Adrenal gland (tissue), 9 donors: ENCODE measurements at regions not wholly inside any gene's neighbourhood (a gene's known extent, or its start where the extent isn't known, plus 50 kb on each side); places are given as distances from the start of the nearest gene placed in this dataset.

Experiments
- DNase-seq, 7 donors: peaks; one replicate each; pipeline ENCODE4 v3.0.0-alpha.2; 2019 to 2020
- H3K27ac ChIP-seq, 5 donors: fragments of 200-600 bp; sonication (generic) in 4 of 5; 1 replicate in 3 of 5; 2 replicates in 2 of 5; pipeline versions ENCODE4 v1.5.1 to v1.8.0; 2016 to 2020; ENCODE audit warnings: mild to moderate bottlenecking in 1 of 5
- H3K27me3 ChIP-seq: fragments of 200-600 bp; 2 replicates; pipeline ENCODE4 v1.8.0; 2021
- H3K36me3 ChIP-seq, 2 donors: fragments of 200-600 bp; replicated peaks in 1 of 2; 1 replicate in 1 of 2; 2 replicates in 1 of 2; pipeline versions ENCODE4 v1.5.1 to v1.8.0; 2018 to 2022
- H3K4me1 ChIP-seq, 2 donors: fragments of 200-600 bp; replicated peaks in 1 of 2; 1 replicate in 1 of 2; 2 replicates in 1 of 2; pipeline versions ENCODE4 v1.5.1 to v1.8.0; 2018 to 2021
- H3K4me3 ChIP-seq, 4 donors: fragments of 200-600 bp; sonication (generic) in 3 of 4; one replicate each; pipeline ENCODE4 v1.5.1; 2016 to 2018
- H3K9me3 ChIP-seq, 3 donors: fragments of 200-600 bp; sonication (generic) in 1 of 3; replicated peaks in 1 of 3; 1 replicate in 2 of 3; 2 replicates in 1 of 3; pipeline versions ENCODE4 v1.5.1 to v1.8.0; 2016 to 2021
- POLR2A ChIP-seq, 2 donors: fragments of 450-650 bp; IDR thresholded peaks; one replicate each; pipeline ENCODE4 v1.6.1; 2017; ENCODE audit warnings: antibody characterized with exemption in 2 of 2, mild to moderate bottlenecking in 2 of 2, moderate library complexity in 1 of 2
- WGBS, 4 donors: extraction: QIAGEN DNeasy Blood & Tissue Kit in 2 of 4; methylation state at CpG; one replicate each; pipeline versions ENCODE4 v1.1.5 to v1.1.7; 2013 to 2017; 5-methylcytosine and 5-hydroxymethylcytosine counted together
- intact Hi-C, 2 donors: fragments of 100-400 bp; cut with DNase I; formaldehyde crosslinking; loops; one replicate each; pipeline versions ENCODE4 v1.14.1 to v1.15.0; 2022 to 2023
- TF ChIP-seq, protein P1 (sequence below), 6 experiments: fragments of 450-650 bp in 4 of 6; fragments of 200-600 bp in 2 of 6; sonication (generic) in 1 of 6; IDR thresholded peaks; 1 replicate in 5 of 6; 2 replicates in 1 of 6; pipeline versions ENCODE4 v1.5.1 to v1.8.0; 2016 to 2021; ENCODE audit warnings: antibody characterized with exemption in 6 of 6, mild to moderate bottlenecking in 2 of 6, moderate library complexity in 1 of 6
- donor health status: healthy with polysubstance abuse.
- donor health status: Bipolar disorder and iron deficiency.
- donor health status: DM: yes; HTN: yes; CAD: no.
- donor health status: DM: no; HTN: no; CAD: no.
- donor health status: DM: no; HTN: no; CAD: no.

DNA sequence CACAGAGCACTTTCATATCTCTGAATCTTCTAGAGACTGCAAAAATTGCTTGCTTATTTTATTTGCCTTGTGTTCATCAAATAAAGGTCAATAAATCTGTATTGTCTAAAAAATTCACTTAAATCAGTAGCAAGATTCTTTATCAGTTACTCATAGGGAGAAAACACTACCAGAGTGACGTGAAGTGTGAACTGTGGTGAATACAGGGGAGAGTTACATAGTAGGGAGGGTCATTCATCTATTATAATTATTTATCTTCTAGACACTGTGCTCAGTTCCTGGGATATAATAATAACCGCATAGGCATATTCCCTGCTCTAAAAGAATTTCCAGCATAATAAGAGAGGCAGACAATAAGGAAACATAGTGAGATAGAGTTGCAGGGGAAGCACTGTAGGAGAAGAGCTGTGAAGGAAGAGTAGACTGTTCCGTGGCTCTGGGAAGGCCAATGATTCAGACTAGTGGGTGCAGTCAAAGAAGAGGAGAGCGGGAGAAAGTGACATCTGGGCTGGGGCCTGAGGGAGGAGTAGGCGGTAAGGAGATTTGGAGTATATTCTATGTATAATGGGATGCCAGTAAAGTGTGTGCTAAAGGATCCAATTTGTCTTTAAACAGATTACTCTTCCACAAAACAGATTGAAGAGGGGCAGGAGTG lies 84.0 kb upstream of the TDRD3 start:
- 76 to 79% (median 78%) methylated on average over 5 of the region's 5 CpGs for WGBS, 4 donors
- Histone ChIP-seq H3K4me3 (no peak overlapping the region), H3K36me3 (no peaks in the 10 kb centered on the region), H3K27me3 (no peaks in the 10 kb centered on the region), H3K9me3 (no peaks in the 10 kb centered on the region), H3K4me1 (no peaks in the 10 kb centered on the region), H3K27ac (no peak overlapping the region)
- intact Hi-C loops, result no loop called here
- DNase-seq, result no peak
- TF ChIP-seq, protein P1, sequence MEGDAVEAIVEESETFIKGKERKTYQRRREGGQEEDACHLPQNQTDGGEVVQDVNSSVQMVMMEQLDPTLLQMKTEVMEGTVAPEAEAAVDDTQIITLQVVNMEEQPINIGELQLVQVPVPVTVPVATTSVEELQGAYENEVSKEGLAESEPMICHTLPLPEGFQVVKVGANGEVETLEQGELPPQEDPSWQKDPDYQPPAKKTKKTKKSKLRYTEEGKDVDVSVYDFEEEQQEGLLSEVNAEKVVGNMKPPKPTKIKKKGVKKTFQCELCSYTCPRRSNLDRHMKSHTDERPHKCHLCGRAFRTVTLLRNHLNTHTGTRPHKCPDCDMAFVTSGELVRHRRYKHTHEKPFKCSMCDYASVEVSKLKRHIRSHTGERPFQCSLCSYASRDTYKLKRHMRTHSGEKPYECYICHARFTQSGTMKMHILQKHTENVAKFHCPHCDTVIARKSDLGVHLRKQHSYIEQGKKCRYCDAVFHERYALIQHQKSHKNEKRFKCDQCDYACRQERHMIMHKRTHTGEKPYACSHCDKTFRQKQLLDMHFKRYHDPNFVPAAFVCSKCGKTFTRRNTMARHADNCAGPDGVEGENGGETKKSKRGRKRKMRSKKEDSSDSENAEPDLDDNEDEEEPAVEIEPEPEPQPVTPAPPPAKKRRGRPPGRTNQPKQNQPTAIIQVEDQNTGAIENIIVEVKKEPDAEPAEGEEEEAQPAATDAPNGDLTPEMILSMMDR (IDR thresholded peaks at IDR 0.05), result no peak
- no peak for TF ChIP-seq POLR2A (IDR thresholded peaks at IDR 0.05)

DNA sequence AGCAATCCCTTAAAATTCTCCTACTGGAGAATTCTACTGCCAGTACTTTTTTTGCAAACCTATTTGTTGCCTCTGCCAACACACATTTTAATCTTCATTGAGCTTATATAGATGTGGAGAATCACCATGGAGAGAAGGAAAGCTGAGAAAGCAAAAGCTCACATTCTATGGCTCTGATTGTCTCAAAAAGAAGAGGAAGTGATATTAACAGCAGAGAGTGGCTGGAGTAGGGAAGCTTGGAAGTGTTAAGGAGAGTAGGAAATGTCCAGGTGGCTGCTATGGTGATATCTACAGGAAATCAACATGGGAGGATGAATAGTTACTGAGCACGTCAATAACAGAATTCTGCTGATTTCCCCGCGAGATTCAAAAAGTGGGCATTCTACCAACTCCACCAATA lies 78.8 kb upstream of the TDRD3 start:
- H3K36me3 ChIP-seq, result no peaks in the 10 kb centered on the region
- no peaks in the 10 kb centered on the region for H3K27me3 ChIP-seq
- TF ChIP-seq, protein P1 (IDR thresholded peaks at IDR 0.05), result no peak
- no peak for TF ChIP-seq POLR2A (IDR thresholded peaks at IDR 0.05)
- DNase-seq, result no peak
- no peak overlapping the region for H3K27ac ChIP-seq
- intact Hi-C loops, result no loop called here
- H3K4me3 ChIP-seq, result no peak overlapping the region
- 71 to 80% (median 79%) methylated on average over 3 of the region's 3 CpGs for WGBS, 4 donors
- no peaks in the 10 kb centered on the region for H3K4me1 ChIP-seq
- H3K9me3 ChIP-seq, result no peaks in the 10 kb centered on the region

DNA sequence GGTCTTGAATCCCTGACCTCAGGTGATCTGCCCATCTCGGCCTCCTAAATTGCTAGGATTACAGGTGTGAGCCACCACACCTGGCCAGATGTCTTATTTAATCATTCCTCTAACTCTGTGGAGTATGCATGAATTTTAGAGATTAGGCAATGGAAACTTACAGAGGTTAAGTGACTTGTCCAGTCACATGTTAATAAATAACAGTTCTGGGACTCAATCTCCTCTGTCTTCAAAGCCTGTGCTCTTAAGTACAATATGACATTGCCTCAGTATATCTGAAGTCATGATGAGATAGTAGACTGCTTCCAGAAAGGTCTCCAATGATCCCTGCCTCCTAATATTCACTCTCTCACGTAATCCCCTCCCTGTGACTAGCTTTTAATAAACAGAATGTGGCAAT lies 72.9 kb upstream of the TDRD3 start:
- no peak for TF ChIP-seq POLR2A (IDR thresholded peaks at IDR 0.05)
- TF ChIP-seq, protein P1 (IDR thresholded peaks at IDR 0.05), result no peak
- 83 to 89% (median 87%) methylated on average over 2 of the region's 2 CpGs for WGBS, 4 donors
- Histone ChIP-seq H3K27ac (no peak overlapping the region), H3K27me3 (no peaks in the 10 kb centered on the region), H3K9me3 (no peaks in the 10 kb centered on the region), H3K36me3 (no peaks in the 10 kb centered on the region), H3K4me1 (no peaks in the 10 kb centered on the region), H3K4me3 (no peak overlapping the region)
- no peak for DNase-seq
- intact Hi-C loops, result no loop called here

DNA sequence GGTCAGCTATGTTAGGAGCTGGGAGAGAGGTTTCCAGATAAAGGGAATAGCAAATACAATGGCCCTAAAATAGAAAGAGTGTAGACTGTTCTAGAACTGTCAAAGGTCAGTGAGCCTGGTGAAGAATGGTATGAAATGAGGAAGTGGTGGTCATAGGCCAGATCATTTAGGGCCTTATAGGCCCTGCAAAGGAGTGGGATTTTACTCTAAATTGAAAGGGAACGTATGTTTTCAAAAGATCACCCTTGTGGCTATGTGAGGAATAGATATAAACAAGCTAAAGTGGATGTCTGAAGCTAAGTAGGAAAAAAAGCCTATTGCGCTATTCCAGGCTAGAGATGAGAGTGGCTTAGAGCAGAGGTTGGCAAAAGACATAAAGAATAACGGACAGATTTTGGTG lies 70.7 kb upstream of the TDRD3 start:
- Histone ChIP-seq H3K36me3 (no peaks in the 10 kb centered on the region), H3K9me3 (no peaks in the 10 kb centered on the region), H3K27me3 (no peaks in the 10 kb centered on the region), H3K4me1 (no peaks in the 10 kb centered on the region), H3K27ac (no peak overlapping the region), H3K4me3 (no peak overlapping the region)
- 83 to 92% (median 87%) methylated on average over 3 of the region's 3 CpGs for whole genome bisulfite sequencing, 4 donors
- TF ChIP-seq, protein P1 (IDR thresholded peaks at IDR 0.05), result no peak
- no peak for TF ChIP-seq POLR2A (IDR thresholded peaks at IDR 0.05)
- intact Hi-C loops, result no loop called here
- DNase-seq, result no peak
